ENCODE measurements at regions not wholly inside any gene's neighbourhood (a gene's known extent, or its start where the extent isn't known, plus 50 kb on each side); places are given as distances from the start of the nearest gene placed in this dataset.
"Not testable (repeated sequence)": the region's sequence is repeated elsewhere in the genome, so short reads cannot be mapped to it uniquely, and the experiment has no call there.

- no peak for DNase-seq
These were observed 352.4 kb upstream of the GJE1 start for GRCh38 chr6:141780296-141780695.

- DNase-seq: no peak
These were observed 368.3 kb upstream of the GJE1 start for GRCh38 chr6:141764388-141764787.

GRCh38 chr6:141758430-141758829 is 374.3 kb upstream of the GJE1 start:
- DNase-seq: no peak

GRCh38 chr6:141753180-141753579 is 379.5 kb upstream of the GJE1 start:
- DNase-seq: no peak

GRCh38 chr6:141752677-141753076 is 380.0 kb upstream of the GJE1 start:
- no peak for DNase-seq

GRCh38 chr6:141746324-141746723 is 386.4 kb upstream of the GJE1 start:
- not testable (repeated sequence) for DNase-seq

- DNase-seq: no peak
These were observed 387.8 kb upstream of the GJE1 start for GRCh38 chr6:141744971-141745370.

GRCh38 chr6:141744194-141744925 is 388.4 kb upstream of the GJE1 start:
- no peak for DNase-seq

GRCh38 chr6:141736104-141736503 is 396.6 kb upstream of the GJE1 start:
- no peak for DNase-seq

- DNase-seq: no peak
These were observed 397.6 kb upstream of the GJE1 start for GRCh38 chr6:141735126-141735525.

GRCh38 chr6:141734071-141734840 is 398.5 kb upstream of the GJE1 start:
- no peak for DNase-seq

GRCh38 chr6:141729146-141729545 is 403.6 kb upstream of the GJE1 start:
- DNase-seq: peak; percentile 54

GRCh38 chr6:141728330-141728729 is 404.4 kb upstream of the GJE1 start:
- no peak for DNase-seq

GRCh38 chr6:141726248-141726647 is 406.5 kb upstream of the GJE1 start:
- DNase-seq: no peak

GRCh38 chr6:141724731-141725130 is 408.0 kb upstream of the GJE1 start:
- DNase-seq: no peak

GRCh38 chr6:141719476-141719875 is 413.2 kb upstream of the GJE1 start:
- DNase-seq: no peak

GRCh38 chr6:141705431-141705830 is 427.3 kb upstream of the GJE1 start:
- no peak for DNase-seq

GRCh38 chr6:141704151-141704550 is 428.6 kb upstream of the GJE1 start:
- DNase-seq: no peak

- DNase-seq: no peak
These were observed 431.0 kb upstream of the GJE1 start for GRCh38 chr6:141701732-141702131.

GRCh38 chr6:141700819-141701218 is 431.9 kb upstream of the GJE1 start:
- DNase-seq: no peak

GRCh38 chr6:141688916-141689315 is 443.8 kb upstream of the GJE1 start:
- DNase-seq: no peak

GRCh38 chr6:141685416-141685815 is 447.3 kb upstream of the GJE1 start:
- no peak for DNase-seq

GRCh38 chr6:141682391-141682790 is 450.3 kb upstream of the GJE1 start:
- DNase-seq: no peak
